Keratinocyte (primary cell): ENCODE measurements at regions not wholly inside any gene's neighbourhood (a gene's known extent, or its start where the extent isn't known, plus 50 kb on each side); places are given as distances from the start of the nearest gene placed in this dataset.

Experiments used
- DNase-seq: peaks from one replicate; pipeline ENCODE4 v3.0.0-alpha.2; 2011; ENCODE audit warnings: low read depth, missing footprints, low spot score
- FAIRE-seq: peaks from 2 replicates; lab custom pipeline; 2011; peaks lifted over from hg19 to GRCh38; lab: Jason Lieb, UNC
- H2AFZ ChIP-seq: 2 replicates; pipeline ENCODE4 v1.6.0; 2012; ENCODE audit warnings: low read length, control low read depth, inconsistent platforms; ENCODE audit not compliant: control insufficient read depth
- H3K27ac ChIP-seq: 2 replicates; pipeline ENCODE4 v1.5.1; 2011; ENCODE audit warnings: low read length; ENCODE audit not compliant: control insufficient read depth, insufficient read depth
- H3K27me3 ChIP-seq: 3 replicates; pipeline ENCODE4 v1.6.0; 2011; ENCODE audit warnings: low read length; ENCODE audit not compliant: control insufficient read depth, insufficient read depth; ENCODE audit errors: extremely low read depth
- H3K36me3 ChIP-seq, 2 experiments: 2 replicates in 1 of 2; 3 replicates in 1 of 2; pipeline ENCODE4 v1.5.1; 2011; ENCODE audit warnings: low read length in 2 of 2, mild to moderate bottlenecking in 1 of 2; ENCODE audit not compliant: control insufficient read depth in 2 of 2, insufficient read depth in 2 of 2; ENCODE audit errors: extremely low read depth in 1 of 2
- H3K4me1 ChIP-seq: 3 replicates; pipeline ENCODE4 v1.5.1; 2011; ENCODE audit warnings: low read length; ENCODE audit not compliant: control insufficient read depth, insufficient read depth; ENCODE audit errors: extremely low read depth
- H3K4me2 ChIP-seq: 3 replicates; pipeline ENCODE4 v1.6.0; 2011; ENCODE audit warnings: low read depth, low read length; ENCODE audit not compliant: control insufficient read depth, insufficient read depth; ENCODE audit errors: extremely low read depth
- H3K4me3 ChIP-seq, 3 experiments: fragments of 200-600 bp in 1 of 3; sonication (generic) in 1 of 3; 2 replicates in 2 of 3; 3 replicates in 1 of 3; pipeline ENCODE4 v1.5.1; 2011 to 2016; ENCODE audit warnings: low read length in 3 of 3, mild to moderate bottlenecking in 3 of 3, control low read depth in 2 of 3, inconsistent platforms in 1 of 3, low read depth in 1 of 3, mixed read lengths in 1 of 3, mixed run types in 1 of 3, moderate library complexity in 1 of 3; ENCODE audit not compliant: control insufficient read depth in 2 of 3, insufficient read depth in 2 of 3; ENCODE audit errors: extremely low read depth in 1 of 3
- H3K79me2 ChIP-seq: 2 replicates; pipeline ENCODE4 v1.6.0; 2012; ENCODE audit warnings: low read length; ENCODE audit not compliant: control insufficient read depth, insufficient read depth
- H3K9ac ChIP-seq: 3 replicates; pipeline ENCODE4 v1.6.0; 2011; ENCODE audit warnings: low read length; ENCODE audit not compliant: control insufficient read depth, insufficient read depth; ENCODE audit errors: extremely low read depth
- H3K9me1 ChIP-seq: 3 replicates; pipeline ENCODE4 v1.6.0; 2011; ENCODE audit warnings: low read length; ENCODE audit not compliant: control insufficient read depth, insufficient read depth; ENCODE audit errors: extremely low read depth
- H3K9me3 ChIP-seq: 2 replicates; pipeline ENCODE4 v1.5.1; 2012; ENCODE audit warnings: low read depth, low read length; ENCODE audit not compliant: control insufficient read depth
- H4K20me1 ChIP-seq: 3 replicates; pipeline ENCODE4 v1.6.0; 2011; ENCODE audit warnings: low read length; ENCODE audit not compliant: control insufficient read depth, insufficient read depth; ENCODE audit errors: extremely low read depth
- CTCF ChIP-seq, 3 experiments: IDR thresholded peaks in 1 of 3; conservative IDR thresholded peaks in 1 of 3; optimal IDR thresholded peaks in 1 of 3; 2 replicates in 2 of 3; 3 replicates in 1 of 3; pipeline versions ENCODE3 to v1.5.1; 2011; ENCODE audit warnings: low read length in 3 of 3, mild to moderate bottlenecking in 3 of 3, moderate library complexity in 2 of 3, control low read depth in 1 of 3, inconsistent platforms in 1 of 3; ENCODE audit not compliant: insufficient read depth in 2 of 3; ENCODE audit errors: extremely low read depth in 1 of 3
- EZH2 ChIP-seq: IDR thresholded peaks from one replicate; pipeline ENCODE4 v1.6.1; 2012; ENCODE audit warnings: inconsistent platforms, mild to moderate bottlenecking, low read length, moderate library complexity
- dilution Hi-C: fragments of 300-500 bp; cut with MboI; formaldehyde crosslinking; loops from one replicate; pipeline ENCODE4 v1.7.0; 2020; ENCODE audit warnings: low sequenced_read_pairs; ENCODE audit not compliant: extremely low pct_ligation_motif_present

GRCh38 chr3:124566701-124567100 lies 163.6 kb upstream of the UMPS start:
- Histone ChIP-seq H3K36me3 (no peaks in the 10 kb centered on the region), H2AFZ (no peak overlapping the region), H4K20me1 (no peaks in the 10 kb centered on the region), H3K4me2 (no peak overlapping the region), H3K4me3 (no peak overlapping the region), H3K9ac (no peak overlapping the region), H3K4me1 (no peaks in the 10 kb centered on the region), H3K9me3 (no peaks in the 10 kb centered on the region), H3K27ac (no peak overlapping the region), H3K9me1 (no peaks in the 10 kb centered on the region), H3K27me3 (peaks cover 5% of the 10 kb centered on the region), H3K79me2 (no peaks in the 10 kb centered on the region)
- no peak for TF ChIP-seq CTCF (optimal IDR thresholded peaks at IDR 0.05 in 1 of 3, IDR thresholded peaks at IDR 0.05 in 1 of 3, conservative IDR thresholded peaks at IDR 0.05 in 1 of 3; ENCODE audit: extremely low read depth in 1 of 3, insufficient read depth in 2 of 3, low read length in 3 of 3)
- TF ChIP-seq EZH2, result no peak
- dilution Hi-C loops, result no loop called here
- no peak for DNase-seq
- no peak for FAIRE-seq

GRCh38 chr3:124567179-124567578 lies 163.1 kb upstream of the UMPS start:
- DNase-seq (no peak), FAIRE-seq (no peak)
- Histone ChIP-seq H3K79me2 (no peaks in the 10 kb centered on the region), H3K27ac (no peak overlapping the region), H3K9me1 (no peaks in the 10 kb centered on the region), H3K4me1 (no peaks in the 10 kb centered on the region), H3K9ac (no peak overlapping the region), H3K4me2 (no peak overlapping the region), H3K9me3 (no peaks in the 10 kb centered on the region), H4K20me1 (no peaks in the 10 kb centered on the region), H3K4me3 (no peak overlapping the region), H3K27me3 (peaks cover 5% of the 10 kb centered on the region), H3K36me3 (no peaks in the 10 kb centered on the region), H2AFZ (no peak overlapping the region)
- TF ChIP-seq EZH2 (no peak), CTCF (optimal IDR thresholded peaks at IDR 0.05 in 1 of 3, IDR thresholded peaks at IDR 0.05 in 1 of 3, conservative IDR thresholded peaks at IDR 0.05 in 1 of 3; ENCODE audit: extremely low read depth in 1 of 3, insufficient read depth in 2 of 3, low read length in 3 of 3) (no peak)
- dilution Hi-C loops, result no loop called here
